GM18502 (cell line): ENCODE measurements at regions not wholly inside any gene's neighbourhood (a gene's known extent, or its start where the extent isn't known, plus 50 kb on each side); places are given as distances from the start of the nearest gene placed in this dataset.
"Not testable (repeated sequence)": the region's sequence is repeated elsewhere in the genome, so short reads cannot be mapped to it uniquely, and the experiment has no call there.

Experiments
- ATAC-seq: cut with Tn5 transposase; IDR thresholded peaks from one replicate; pipeline ENCODE4 v1.9.1; 2021; ENCODE audit warnings: mild to moderate bottlenecking; ENCODE audit not compliant: unreplicated experiment, poor library complexity

DNA sequence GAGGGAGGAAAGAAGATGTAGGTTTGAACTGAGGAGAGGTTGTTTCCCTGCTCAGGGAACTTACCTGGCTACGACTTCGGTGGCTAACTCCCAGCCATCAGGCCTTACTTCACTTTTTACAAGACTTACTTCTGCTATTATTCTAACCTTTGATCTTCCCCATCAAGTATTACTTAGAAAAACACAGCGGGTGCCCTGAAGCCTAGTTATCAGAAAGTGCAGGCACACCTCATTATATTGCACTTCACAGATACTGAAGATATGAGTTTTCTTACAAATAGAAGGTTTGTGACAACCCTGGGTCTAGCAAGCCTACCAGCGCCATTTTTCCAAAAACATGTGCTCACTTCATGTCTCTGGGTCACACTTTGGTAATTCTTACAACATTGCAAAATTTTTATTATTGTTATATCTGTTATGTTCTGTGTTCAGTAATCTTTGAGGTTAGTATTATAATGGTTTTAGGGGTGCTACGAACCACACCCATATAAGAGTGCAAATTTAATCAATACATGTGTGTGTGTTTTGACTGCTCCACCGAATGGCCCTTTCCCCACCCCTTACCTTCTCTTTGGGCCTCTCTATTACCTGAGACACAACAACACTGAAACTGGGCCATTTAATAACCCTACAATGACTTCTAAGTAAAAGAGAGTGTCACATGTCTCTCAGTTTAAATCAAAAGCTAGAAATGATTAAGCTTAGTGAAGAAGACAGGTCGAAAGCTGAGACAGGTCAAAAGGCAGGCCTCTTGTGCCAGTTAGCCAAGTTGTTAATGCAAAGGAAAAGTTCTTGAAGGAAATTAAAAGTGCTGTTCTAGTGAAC, 2102.7 kb upstream of the WWC1 start:
- no peak for ATAC-seq

- ATAC-seq = no peak
These were observed 2098.7 kb upstream of the WWC1 start for GRCh38 chr5:166192696-166193095.

- ATAC-seq = no peak
These were observed 2095.5 kb upstream of the WWC1 start for GRCh38 chr5:166195981-166196380.

GRCh38 chr5:166200532-166200931, 2090.9 kb upstream of the WWC1 start:
- no peak for ATAC-seq

- no peak for ATAC-seq
These were observed 2079.8 kb upstream of the WWC1 start for GRCh38 chr5:166211640-166212039.

GRCh38 chr5:166236327-166236726, 2055.1 kb upstream of the WWC1 start:
- no peak for ATAC-seq

GRCh38 chr5:166240705-166241104, 2050.7 kb upstream of the WWC1 start:
- no peak for ATAC-seq

GRCh38 chr5:166245556-166245955, 2045.9 kb upstream of the WWC1 start:
- no peak for ATAC-seq

GRCh38 chr5:166251786-166252185, 2039.7 kb upstream of the WWC1 start:
- ATAC-seq = no peak

GRCh38 chr5:166257661-166258060, 2033.8 kb upstream of the WWC1 start:
- no peak for ATAC-seq

GRCh38 chr5:166262395-166262794, 2029.0 kb upstream of the WWC1 start:
- ATAC-seq = no peak

DNA sequence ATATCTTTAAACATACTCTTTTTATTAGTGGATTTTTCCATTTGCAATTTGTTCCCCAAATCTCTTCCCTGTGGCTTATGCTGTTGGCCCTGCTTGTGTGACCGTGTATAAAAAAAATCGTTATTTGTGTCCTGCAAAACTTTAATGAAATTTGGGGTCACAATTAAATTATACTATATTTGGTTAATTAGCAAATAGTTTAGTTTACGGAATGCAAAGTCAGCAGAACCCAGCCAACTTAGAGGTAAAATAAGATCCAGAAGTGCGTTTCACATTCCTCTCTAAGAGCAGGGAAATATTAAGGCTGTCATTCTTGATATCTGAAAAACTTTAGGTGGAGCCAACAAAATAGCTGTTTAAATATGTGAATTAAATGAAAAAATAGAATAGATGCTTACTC, 2023.5 kb upstream of the WWC1 start:
- ATAC-seq = no peak

- no peak for ATAC-seq
These were observed 2020.7 kb upstream of the WWC1 start for GRCh38 chr5:166270712-166271111.

DNA sequence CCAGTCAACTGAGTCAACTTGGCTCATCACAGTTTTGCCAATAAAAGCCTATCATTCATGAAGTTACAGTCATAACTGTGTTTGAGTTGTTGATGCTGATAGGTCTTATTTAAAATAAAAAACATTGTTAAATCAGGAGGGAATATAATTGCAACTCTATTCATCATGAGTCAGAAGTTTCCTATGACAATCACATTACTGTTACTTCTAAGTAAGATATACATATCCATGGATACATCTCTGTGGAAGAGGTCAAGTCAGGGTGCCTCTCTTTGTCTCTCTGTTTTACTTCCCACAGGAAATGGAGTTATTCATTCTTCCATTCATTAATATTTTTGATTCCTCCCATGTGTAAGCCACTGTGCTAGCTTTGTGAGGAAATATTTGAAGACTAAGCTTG, 2015.4 kb upstream of the WWC1 start:
- no peak for ATAC-seq

GRCh38 chr5:166279828-166280227, 2011.6 kb upstream of the WWC1 start:
- no peak for ATAC-seq

DNA sequence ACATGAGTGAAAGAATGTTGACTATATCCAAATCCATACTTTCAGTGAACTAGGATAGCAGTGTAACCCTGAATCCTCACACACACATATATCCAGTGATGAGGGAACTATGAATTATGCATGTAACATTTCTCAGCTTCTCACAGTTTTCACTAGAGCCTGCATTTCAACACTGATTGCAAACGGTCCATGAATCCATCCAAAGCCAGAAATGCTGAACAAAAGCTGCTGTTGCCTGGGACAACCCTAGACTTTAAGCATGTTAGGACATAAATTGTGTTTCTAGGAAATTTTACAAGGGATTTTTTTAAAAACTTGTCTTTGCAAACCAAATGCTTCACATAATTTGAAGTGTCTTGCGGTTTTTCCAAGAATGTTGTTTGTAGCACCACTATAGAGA, 2010.0 kb upstream of the WWC1 start:
- no peak for ATAC-seq

GRCh38 chr5:166282939-166283338, 2008.5 kb upstream of the WWC1 start:
- no peak for ATAC-seq

GRCh38 chr5:166285361-166285760, 2006.1 kb upstream of the WWC1 start:
- no peak for ATAC-seq

DNA sequence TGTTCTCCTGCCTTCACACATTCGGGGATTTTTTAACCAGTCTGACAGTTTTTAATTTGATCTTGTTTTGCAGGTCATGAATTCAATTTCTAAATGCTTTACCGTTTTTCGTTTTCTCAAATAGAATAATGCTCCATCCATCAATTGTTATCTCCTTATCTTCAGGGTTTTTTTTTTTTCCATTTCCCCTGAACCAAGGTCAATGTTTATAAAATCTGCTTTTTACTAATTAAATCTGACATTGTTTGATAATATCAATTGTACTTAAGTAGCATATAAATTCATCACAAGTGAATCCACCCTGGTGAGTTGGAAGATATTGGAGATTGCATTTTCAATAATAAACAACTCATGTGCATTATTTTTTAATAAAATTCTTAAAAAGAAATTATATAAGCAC, 2004.6 kb upstream of the WWC1 start:
- ATAC-seq = no peak

DNA sequence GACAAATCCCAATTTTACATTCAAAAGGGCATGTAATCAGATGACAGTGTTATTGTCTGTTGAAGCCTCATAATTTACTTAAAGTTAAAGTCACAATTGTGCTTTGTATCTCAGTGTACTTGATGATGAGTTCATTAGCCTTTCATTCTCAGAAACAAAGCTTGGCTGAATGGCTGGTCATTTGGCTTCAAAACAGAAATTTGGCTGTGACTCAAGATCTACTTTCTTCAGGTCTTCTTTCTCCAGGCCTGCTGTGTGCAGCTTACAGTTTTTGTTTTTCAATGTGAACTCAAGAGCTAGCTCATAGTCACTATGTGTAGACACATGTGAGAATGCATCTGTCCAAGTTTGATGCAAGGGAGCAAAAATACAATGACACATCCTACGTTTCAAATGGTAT, 2003.6 kb upstream of the WWC1 start:
- no peak for ATAC-seq

- not testable (repeated sequence) for ATAC-seq
These were observed 1999.6 kb upstream of the WWC1 start for GRCh38 chr5:166291800-166292199.

DNA sequence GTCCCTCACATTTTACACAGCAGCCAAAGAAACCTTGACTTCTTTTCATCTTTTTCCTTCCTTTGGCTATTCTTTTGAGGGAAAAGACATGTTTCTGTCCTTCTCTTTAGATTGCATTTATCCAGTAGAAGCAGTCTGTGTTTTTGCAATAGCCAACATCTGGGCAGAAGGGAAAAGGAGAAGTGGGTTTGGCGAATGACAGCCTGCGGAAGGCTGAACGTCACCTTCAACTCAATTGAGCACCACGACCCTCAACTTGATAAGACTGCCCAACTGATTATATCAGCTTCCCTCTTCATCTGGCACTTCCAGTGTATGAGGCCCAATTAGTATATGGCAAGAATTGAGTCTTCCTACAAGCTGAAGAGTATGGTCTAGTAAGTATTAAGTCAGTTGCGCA, 1997.6 kb upstream of the WWC1 start:
- no peak for ATAC-seq
